PC-9 (cell line): ENCODE measurements at regions not wholly inside any gene's neighbourhood (a gene's known extent, or its start where the extent isn't known, plus 50 kb on each side); places are given as distances from the start of the nearest gene placed in this dataset.

Experiments used
- BruUV-seq: library from RNA; stranded (reverse); fragments of 400-500 nt; replicated peaks from 2 replicates; lab custom pipeline; 2021; lab: Mats Ljungman, UMichigan
- CTCF ChIA-PET: fragments of 300-600 bp; sonication (Branson Sonifier 250); formaldehyde crosslinking; loops from one replicate; lab custom pipeline; 2022; ENCODE audit warnings: antibody characterized with exemption; lab: Charles Lee
- POLR2A ChIA-PET: fragments of 300-600 bp; sonication (Branson Sonifier 250); formaldehyde crosslinking; loops from one replicate; lab custom pipeline; 2022; ENCODE audit warnings: antibody characterized with exemption; ENCODE audit not compliant: unreplicated experiment; lab: Charles Lee
- DNase-seq, 2 experiments: peaks; one replicate each; pipeline versions ENCODE4 v3.0.0 to v3.0.0-alpha.2; 2015 to 2022; ENCODE audit warnings: mixed read lengths in 1 of 2
- H2AFZ ChIP-seq: fragments of 200-600 bp; sonication (generic); 2 replicates; pipeline ENCODE4 v1.8.1; 2017; ENCODE audit warnings: antibody characterized with exemption
- H3F3A ChIP-seq: fragments of 200-600 bp; sonication (generic); 2 replicates; pipeline ENCODE4 v1.8.1; 2017; ENCODE audit warnings: antibody characterized with exemption, mild to moderate bottlenecking, low read depth; ENCODE audit not compliant: insufficient read depth
- H3K27ac ChIP-seq: fragments of 200-600 bp; sonication (generic); 2 replicates; pipeline ENCODE4 v1.6.1; 2016; ENCODE audit warnings: mixed run types
- H3K27me3 ChIP-seq: fragments of 200-600 bp; sonication (generic); 2 replicates; pipeline ENCODE4 v1.6.1; 2016; ENCODE audit warnings: low read depth, mixed run types; ENCODE audit not compliant: insufficient read depth
- H3K36me3 ChIP-seq: fragments of 200-600 bp; sonication (generic); 2 replicates; pipeline ENCODE4 v1.6.1; 2016; ENCODE audit warnings: low read depth, mixed run types
- H3K4me1 ChIP-seq: fragments of 200-600 bp; sonication (generic); replicated peaks from 2 replicates; pipeline ENCODE4 v1.6.1; 2016; ENCODE audit warnings: mixed run types; ENCODE audit not compliant: insufficient read depth
- H3K4me2 ChIP-seq: fragments of 200-600 bp; sonication (generic); 2 replicates; pipeline ENCODE4 v1.6.1; 2017; ENCODE audit warnings: mixed run types
- H3K4me3 ChIP-seq: fragments of 200-600 bp; sonication (generic); 2 replicates; pipeline ENCODE4 v1.6.1; 2016; ENCODE audit warnings: mixed run types
- H3K79me2 ChIP-seq: fragments of 200-600 bp; sonication (generic); 2 replicates; pipeline ENCODE4 v1.6.1; 2017; ENCODE audit warnings: low read depth, mixed run types
- H3K9me2 ChIP-seq: fragments of 200-600 bp; sonication (generic); 2 replicates; pipeline ENCODE4 v1.8.1; 2017; ENCODE audit warnings: mild to moderate bottlenecking; ENCODE audit not compliant: insufficient read depth
- H3K9me3 ChIP-seq: fragments of 200-600 bp; sonication (generic); 2 replicates; pipeline ENCODE4 v1.8.1; 2016; ENCODE audit warnings: low read depth; ENCODE audit not compliant: insufficient read depth
- H4K20me1 ChIP-seq: fragments of 200-600 bp; sonication (generic); 2 replicates; pipeline ENCODE4 v1.8.1; 2017; ENCODE audit not compliant: insufficient read depth
- EZH2 ChIP-seq: fragments of 200-600 bp; sonication (generic); IDR thresholded peaks from 2 replicates; pipeline ENCODE4 v1.8.0; 2017; ENCODE audit warnings: antibody characterized with exemption, low read depth
- intact Hi-C: fragments of 100-400 bp; cut with micrococcal nuclease; formaldehyde crosslinking; loops from one replicate; pipeline ENCODE4 v1.10.0; 2022; ENCODE audit not compliant: unreplicated experiment
- TF ChIP-seq, protein P1 (sequence below): fragments of 200-600 bp; sonication (generic); conservative IDR thresholded peaks from 2 replicates; pipeline ENCODE4 v1.6.1; 2017; ENCODE audit warnings: mixed run types, antibody characterized with exemption, mild to moderate bottlenecking, moderate library complexity

DNA sequence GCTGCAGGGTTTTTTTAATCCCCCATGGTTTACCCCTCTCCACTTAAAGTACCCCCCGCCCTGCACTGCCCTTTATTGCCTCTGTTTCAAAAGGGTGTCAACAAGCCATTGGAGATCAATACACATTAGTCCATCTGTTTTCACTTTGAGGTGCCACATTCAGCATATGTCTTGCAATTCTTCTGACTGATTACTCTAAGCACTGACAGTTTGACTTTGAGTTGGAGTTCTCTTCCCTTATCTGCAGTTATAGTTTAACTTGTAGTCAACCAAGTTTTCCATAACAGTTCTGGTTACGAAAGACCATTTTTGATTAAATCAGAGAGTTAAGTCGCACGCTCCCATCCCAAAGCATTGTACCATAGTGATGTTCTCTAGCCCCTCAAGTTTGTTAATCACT is 260.8 kb upstream of the TBX3 start:
- Histone ChIP-seq H2AFZ (no peak overlapping the region), H3K36me3 (no peaks in the 10 kb centered on the region), H4K20me1 (no peaks in the 10 kb centered on the region), H3K9me2 (no peaks in the 10 kb centered on the region), H3K27ac (no peak overlapping the region), H3F3A (no peaks in the 10 kb centered on the region), H3K4me1 (no peaks in the 10 kb centered on the region), H3K9me3 (no peaks in the 10 kb centered on the region; the same call in 1 of the 2 replicates), H3K4me2 (no peak overlapping the region), H3K79me2 (no peaks in the 10 kb centered on the region), H3K4me3 (no peak overlapping the region), H3K27me3 (0 out of 2 replicates have a peak, but pooled peaks cover 8% of the 10 kb centered on the region)
- CTCF ChIA-PET, result no interaction called here
- TF ChIP-seq, protein P1, sequence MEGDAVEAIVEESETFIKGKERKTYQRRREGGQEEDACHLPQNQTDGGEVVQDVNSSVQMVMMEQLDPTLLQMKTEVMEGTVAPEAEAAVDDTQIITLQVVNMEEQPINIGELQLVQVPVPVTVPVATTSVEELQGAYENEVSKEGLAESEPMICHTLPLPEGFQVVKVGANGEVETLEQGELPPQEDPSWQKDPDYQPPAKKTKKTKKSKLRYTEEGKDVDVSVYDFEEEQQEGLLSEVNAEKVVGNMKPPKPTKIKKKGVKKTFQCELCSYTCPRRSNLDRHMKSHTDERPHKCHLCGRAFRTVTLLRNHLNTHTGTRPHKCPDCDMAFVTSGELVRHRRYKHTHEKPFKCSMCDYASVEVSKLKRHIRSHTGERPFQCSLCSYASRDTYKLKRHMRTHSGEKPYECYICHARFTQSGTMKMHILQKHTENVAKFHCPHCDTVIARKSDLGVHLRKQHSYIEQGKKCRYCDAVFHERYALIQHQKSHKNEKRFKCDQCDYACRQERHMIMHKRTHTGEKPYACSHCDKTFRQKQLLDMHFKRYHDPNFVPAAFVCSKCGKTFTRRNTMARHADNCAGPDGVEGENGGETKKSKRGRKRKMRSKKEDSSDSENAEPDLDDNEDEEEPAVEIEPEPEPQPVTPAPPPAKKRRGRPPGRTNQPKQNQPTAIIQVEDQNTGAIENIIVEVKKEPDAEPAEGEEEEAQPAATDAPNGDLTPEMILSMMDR, result no peak
- TF ChIP-seq EZH2, result no peak
- BruUV-seq, result no TSS peak
- DNase-seq, result no peak
- intact Hi-C loops, result no loop called here
- POLR2A ChIA-PET, result no interaction called here

DNA sequence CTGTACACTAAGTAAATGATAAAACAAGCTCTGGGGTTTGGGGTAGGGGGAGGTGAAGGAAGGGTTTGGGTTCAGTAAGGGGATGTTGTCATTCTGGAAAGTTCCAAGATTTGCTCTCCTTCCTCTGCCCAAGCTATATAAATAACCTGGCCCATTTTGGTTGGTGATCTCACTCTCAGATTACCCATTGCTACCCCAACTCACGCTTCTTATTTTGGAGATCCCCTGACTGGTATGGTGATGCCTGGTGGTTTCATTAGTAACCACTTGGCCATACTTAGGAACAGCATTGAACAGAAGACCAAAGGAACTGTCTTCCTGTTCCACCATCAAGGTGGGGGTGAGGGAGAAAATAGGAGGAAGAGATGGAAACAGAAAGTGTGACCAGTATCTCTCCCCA is 259.6 kb upstream of the TBX3 start:
- CTCF ChIA-PET, result no interaction called here
- intact Hi-C loops, result no loop called here

DNA sequence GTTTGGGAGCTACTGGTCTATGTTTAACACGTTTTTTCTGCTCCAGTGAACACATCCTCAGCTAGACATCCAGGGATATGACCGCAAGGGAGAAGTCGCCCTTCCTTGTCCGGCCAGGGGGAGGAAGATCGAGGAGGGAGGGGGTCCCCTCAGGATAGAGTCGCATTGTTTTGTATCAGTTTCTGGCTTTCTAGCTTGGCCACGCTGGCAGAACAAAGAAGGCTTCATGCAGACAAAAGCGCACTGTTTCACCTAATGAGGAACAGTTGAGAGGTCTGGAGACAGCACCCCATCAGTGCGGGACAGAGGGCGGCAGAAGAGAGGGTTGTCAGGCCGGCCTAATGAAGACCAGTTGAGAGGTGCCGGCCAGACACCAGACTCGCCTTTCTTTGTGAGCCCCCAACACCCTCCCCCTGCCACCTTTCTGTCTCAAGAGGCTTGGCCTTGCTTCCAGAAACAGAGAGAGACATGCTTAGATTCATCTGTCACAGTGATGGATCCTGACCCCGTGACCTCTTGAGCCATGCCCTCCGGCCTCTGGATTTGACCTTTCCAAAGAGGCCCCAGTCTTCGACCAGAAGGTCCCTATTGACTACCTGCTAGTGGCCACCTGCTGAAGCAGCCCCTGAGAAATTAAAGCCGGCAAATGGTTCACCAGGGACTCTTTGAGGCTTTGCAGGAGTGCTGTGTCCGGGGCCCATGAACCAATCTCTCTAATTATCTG is 254.7 kb upstream of the TBX3 start:
- H3F3A ChIP-seq, result peaks cover 12% of the 10 kb centered on the region
- ChIA-PET CTCF (no interaction called here), POLR2A (no interaction called here)
- peaks cover 5% of the 10 kb centered on the region for H3K9me3 ChIP-seq
- H3K4me2 ChIP-seq, result no peak overlapping the region
- TF ChIP-seq, protein P1, result no peak
- no peak for TF ChIP-seq EZH2
- H3K27ac ChIP-seq, result no peak overlapping the region
- peaks cover 14% of the 10 kb centered on the region for H3K4me1 ChIP-seq
- H3K9me2 ChIP-seq, result no peaks in the 10 kb centered on the region
- intact Hi-C loops, result no loop called here
- no peaks in the 10 kb centered on the region for H4K20me1 ChIP-seq
- no peak overlapping the region for H2AFZ ChIP-seq
- BruUV-seq, result no TSS peak
- H3K79me2 ChIP-seq, result no peaks in the 10 kb centered on the region
- H3K27me3 ChIP-seq, result no peaks in the 10 kb centered on the region
- H3K36me3 ChIP-seq, result no peaks in the 10 kb centered on the region
- DNase-seq, result no peak
- H3K4me3 ChIP-seq, result no peak overlapping the region

More for the DNA sequence above, 259.6 kb upstream of the TBX3 start:
- H3K36me3 ChIP-seq, result no peaks in the 10 kb centered on the region
- H3K9me2 ChIP-seq, result no peaks in the 10 kb centered on the region
- H3K4me3 ChIP-seq, result no peak overlapping the region
- DNase-seq, result no peak
- no peaks in the 10 kb centered on the region; the same call in 1 of the 2 replicates for H3K9me3 ChIP-seq
- H3K79me2 ChIP-seq, result no peaks in the 10 kb centered on the region
- BruUV-seq, result no TSS peak
- no peaks in the 10 kb centered on the region for H4K20me1 ChIP-seq
- POLR2A ChIA-PET, result no interaction called here
- no peaks in the 10 kb centered on the region for H3K4me1 ChIP-seq
- no peak overlapping the region for H2AFZ ChIP-seq
- no peak overlapping the region for H3K4me2 ChIP-seq
- TF ChIP-seq, protein P1, result no peak
- no peak for TF ChIP-seq EZH2
- no peak overlapping the region for H3K27ac ChIP-seq
- H3F3A ChIP-seq, result no peaks in the 10 kb centered on the region
- no peaks in the 10 kb centered on the region for H3K27me3 ChIP-seq
